ENCODE measurements at regions not wholly inside any gene's neighbourhood (a gene's known extent, or its start where the extent isn't known, plus 50 kb on each side); places are given as distances from the start of the nearest gene placed in this dataset.

GRCh38 chr15:101568309-101568708, 78.8 kb upstream of the PCSK6 start:
- TF ChIP-seq, protein P1, sequence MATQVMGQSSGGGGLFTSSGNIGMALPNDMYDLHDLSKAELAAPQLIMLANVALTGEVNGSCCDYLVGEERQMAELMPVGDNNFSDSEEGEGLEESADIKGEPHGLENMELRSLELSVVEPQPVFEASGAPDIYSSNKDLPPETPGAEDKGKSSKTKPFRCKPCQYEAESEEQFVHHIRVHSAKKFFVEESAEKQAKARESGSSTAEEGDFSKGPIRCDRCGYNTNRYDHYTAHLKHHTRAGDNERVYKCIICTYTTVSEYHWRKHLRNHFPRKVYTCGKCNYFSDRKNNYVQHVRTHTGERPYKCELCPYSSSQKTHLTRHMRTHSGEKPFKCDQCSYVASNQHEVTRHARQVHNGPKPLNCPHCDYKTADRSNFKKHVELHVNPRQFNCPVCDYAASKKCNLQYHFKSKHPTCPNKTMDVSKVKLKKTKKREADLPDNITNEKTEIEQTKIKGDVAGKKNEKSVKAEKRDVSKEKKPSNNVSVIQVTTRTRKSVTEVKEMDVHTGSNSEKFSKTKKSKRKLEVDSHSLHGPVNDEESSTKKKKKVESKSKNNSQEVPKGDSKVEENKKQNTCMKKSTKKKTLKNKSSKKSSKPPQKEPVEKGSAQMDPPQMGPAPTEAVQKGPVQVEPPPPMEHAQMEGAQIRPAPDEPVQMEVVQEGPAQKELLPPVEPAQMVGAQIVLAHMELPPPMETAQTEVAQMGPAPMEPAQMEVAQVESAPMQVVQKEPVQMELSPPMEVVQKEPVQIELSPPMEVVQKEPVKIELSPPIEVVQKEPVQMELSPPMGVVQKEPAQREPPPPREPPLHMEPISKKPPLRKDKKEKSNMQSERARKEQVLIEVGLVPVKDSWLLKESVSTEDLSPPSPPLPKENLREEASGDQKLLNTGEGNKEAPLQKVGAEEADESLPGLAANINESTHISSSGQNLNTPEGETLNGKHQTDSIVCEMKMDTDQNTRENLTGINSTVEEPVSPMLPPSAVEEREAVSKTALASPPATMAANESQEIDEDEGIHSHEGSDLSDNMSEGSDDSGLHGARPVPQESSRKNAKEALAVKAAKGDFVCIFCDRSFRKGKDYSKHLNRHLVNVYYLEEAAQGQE (IDR thresholded peaks at IDR 0.05; ENCODE audit: insufficient read depth in 1 of 2, low read depth in 2 of 2, low read length in 2 of 2) = no peak
- TF ChIP-seq POLR2AphosphoS5 (IDR thresholded peaks at IDR 0.05; ENCODE audit: low read depth, low read length) = no peak

Measured in PFSK-1 (cell line).